ENCODE measurements at regions not wholly inside any gene's neighbourhood (a gene's known extent, or its start where the extent isn't known, plus 50 kb on each side); places are given as distances from the start of the nearest gene placed in this dataset.

DNA sequence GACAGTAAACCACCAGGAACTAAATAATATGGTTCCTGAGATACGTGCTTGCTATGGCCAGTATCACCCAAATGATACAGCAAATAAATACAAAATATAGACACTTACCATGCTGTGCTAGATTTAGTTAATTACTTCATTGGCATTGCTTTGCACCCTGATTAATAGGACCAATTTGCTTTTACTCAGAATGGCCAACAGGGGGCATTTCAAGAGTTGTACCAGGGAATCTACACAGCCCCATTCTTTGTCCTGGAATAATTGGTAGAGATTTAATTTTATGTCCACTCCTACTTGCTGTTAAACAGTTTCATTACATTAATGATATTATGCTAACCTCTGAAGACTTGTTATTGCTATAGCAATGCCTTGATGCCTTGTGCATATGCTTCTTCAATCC is 280.8 kb downstream of the RERGL start:
- ATAC-seq, result no peak
- no peak for TF ChIP-seq ARNTL (CRISPR knock-in tag; IDR thresholded peaks at IDR 0.05; ENCODE audit: borderline replicate concordance, low read depth)
- TF ChIP-seq ZC3H10 (CRISPR knock-in tag; IDR thresholded peaks at IDR 0.05), result no peak
- no peak for TF ChIP-seq TCF4 (CRISPR knock-in tag; IDR thresholded peaks at IDR 0.05; ENCODE audit: borderline replicate concordance)
- TF ChIP-seq, protein P1, sequence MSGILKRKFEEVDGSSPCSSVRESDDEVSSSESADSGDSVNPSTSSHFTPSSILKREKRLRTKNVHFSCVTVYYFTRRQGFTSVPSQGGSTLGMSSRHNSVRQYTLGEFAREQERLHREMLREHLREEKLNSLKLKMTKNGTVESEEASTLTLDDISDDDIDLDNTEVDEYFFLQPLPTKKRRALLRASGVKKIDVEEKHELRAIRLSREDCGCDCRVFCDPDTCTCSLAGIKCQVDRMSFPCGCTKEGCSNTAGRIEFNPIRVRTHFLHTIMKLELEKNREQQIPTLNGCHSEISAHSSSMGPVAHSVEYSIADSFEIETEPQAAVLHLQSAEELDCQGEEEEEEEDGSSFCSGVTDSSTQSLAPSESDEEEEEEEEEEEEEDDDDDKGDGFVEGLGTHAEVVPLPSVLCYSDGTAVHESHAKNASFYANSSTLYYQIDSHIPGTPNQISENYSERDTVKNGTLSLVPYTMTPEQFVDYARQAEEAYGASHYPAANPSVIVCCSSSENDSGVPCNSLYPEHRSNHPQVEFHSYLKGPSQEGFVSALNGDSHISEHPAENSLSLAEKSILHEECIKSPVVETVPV (CRISPR knock-in tag; IDR thresholded peaks at IDR 0.05), result no peak
- TF ChIP-seq, protein P2, sequence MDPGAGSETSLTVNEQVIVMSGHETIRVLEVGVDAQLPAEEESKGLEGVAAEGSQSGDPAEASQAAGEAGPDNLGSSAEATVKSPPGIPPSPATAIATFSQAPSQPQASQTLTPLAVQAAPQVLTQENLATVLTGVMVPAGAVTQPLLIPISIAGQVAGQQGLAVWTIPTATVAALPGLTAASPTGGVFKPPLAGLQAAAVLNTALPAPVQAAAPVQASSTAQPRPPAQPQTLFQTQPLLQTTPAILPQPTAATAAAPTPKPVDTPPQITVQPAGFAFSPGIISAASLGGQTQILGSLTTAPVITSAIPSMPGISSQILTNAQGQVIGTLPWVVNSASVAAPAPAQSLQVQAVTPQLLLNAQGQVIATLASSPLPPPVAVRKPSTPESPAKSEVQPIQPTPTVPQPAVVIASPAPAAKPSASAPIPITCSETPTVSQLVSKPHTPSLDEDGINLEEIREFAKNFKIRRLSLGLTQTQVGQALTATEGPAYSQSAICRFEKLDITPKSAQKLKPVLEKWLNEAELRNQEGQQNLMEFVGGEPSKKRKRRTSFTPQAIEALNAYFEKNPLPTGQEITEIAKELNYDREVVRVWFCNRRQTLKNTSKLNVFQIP (CRISPR knock-in tag; IDR thresholded peaks at IDR 0.05; ENCODE audit: borderline replicate concordance, low read depth), result no peak
- TF ChIP-seq ISL1 (CRISPR knock-in tag; IDR thresholded peaks at IDR 0.05), result no peak
- TF ChIP-seq PPARA (CRISPR knock-in tag; IDR thresholded peaks at IDR 0.05; ENCODE audit: borderline replicate concordance), result no peak
- no peak for TF ChIP-seq OSR1 (CRISPR knock-in tag; IDR thresholded peaks at IDR 0.05)
- TF ChIP-seq ZFP30 (CRISPR knock-in tag; IDR thresholded peaks at IDR 0.05), result no peak
- no peak for TF ChIP-seq CSDC2 (CRISPR knock-in tag; IDR thresholded peaks at IDR 0.05)
- TF ChIP-seq BACH2 (CRISPR knock-in tag; IDR thresholded peaks at IDR 0.05; ENCODE audit: borderline replicate concordance), result no peak
- no peak for TF ChIP-seq GLIS3 (CRISPR knock-in tag; IDR thresholded peaks at IDR 0.05)

DNA sequence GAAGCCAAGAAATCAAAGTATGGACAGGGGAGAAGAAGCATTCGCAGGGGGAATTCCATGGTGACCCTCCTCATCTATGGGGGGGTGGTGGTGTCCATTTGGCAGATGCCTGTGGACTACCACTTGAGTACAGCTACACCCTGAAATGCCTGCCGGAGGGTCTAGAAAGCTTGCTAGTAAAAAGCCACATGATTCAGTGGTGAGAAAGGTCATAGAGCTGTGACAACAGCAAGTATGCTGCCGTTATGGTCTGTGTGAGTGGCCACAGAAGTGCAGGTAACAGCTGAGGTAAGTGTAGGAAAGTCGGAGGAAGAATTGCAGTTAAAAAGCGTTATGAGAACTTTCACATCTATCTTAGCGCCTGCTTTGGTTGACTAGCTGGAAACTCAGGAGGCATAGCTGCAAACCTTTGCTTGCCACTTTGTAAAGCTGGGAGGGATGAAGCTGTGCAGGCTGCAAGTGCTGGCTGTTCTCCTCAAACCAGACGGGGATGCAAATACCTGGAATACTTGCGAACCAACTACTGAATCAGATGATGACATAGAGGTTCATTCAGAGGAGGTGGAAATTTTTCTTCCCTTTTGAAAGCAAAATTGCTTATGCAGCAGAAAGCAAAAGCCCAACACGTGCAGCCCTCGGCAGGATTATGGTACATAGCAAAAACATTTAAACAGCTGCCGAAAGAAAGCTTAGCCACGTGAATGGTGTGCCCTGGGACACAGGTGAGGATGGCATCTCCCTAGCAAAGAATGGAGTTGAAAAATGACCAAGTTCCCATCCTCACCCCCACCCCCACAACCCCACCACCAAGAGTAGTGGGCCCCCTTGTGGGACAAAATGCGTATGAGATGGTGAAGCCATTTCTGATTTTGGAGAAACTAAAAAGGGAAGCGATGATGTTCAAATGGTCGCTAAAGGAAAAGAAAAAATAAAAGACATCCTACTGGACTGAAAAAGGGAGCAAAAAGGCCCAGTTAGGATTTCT is 287.0 kb downstream of the RERGL start:
- no peak for TF ChIP-seq ZNF8 (CRISPR knock-in tag; IDR thresholded peaks at IDR 0.05)
- TF ChIP-seq PPARA (CRISPR knock-in tag; IDR thresholded peaks at IDR 0.05; ENCODE audit: borderline replicate concordance), result no peak
- no peak for TF ChIP-seq RARB (CRISPR knock-in tag; IDR thresholded peaks at IDR 0.05)
- TF ChIP-seq, protein P3, sequence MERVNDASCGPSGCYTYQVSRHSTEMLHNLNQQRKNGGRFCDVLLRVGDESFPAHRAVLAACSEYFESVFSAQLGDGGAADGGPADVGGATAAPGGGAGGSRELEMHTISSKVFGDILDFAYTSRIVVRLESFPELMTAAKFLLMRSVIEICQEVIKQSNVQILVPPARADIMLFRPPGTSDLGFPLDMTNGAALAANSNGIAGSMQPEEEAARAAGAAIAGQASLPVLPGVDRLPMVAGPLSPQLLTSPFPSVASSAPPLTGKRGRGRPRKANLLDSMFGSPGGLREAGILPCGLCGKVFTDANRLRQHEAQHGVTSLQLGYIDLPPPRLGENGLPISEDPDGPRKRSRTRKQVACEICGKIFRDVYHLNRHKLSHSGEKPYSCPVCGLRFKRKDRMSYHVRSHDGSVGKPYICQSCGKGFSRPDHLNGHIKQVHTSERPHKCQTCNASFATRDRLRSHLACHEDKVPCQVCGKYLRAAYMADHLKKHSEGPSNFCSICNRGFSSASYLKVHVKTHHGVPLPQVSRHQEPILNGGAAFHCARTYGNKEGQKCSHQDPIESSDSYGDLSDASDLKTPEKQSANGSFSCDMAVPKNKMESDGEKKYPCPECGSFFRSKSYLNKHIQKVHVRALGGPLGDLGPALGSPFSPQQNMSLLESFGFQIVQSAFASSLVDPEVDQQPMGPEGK (CRISPR knock-in tag; IDR thresholded peaks at IDR 0.05; ENCODE audit: borderline replicate concordance), result no peak
- TF ChIP-seq, protein P1 (CRISPR knock-in tag; IDR thresholded peaks at IDR 0.05), result no peak
- TF ChIP-seq ZFP3 (CRISPR knock-in tag; IDR thresholded peaks at IDR 0.05), result no peak
- TF ChIP-seq TCF4 (CRISPR knock-in tag; IDR thresholded peaks at IDR 0.05; ENCODE audit: borderline replicate concordance), result no peak
- no peak for TF ChIP-seq GLIS3 (CRISPR knock-in tag; IDR thresholded peaks at IDR 0.05)
- TF ChIP-seq TOX (CRISPR knock-in tag; IDR thresholded peaks at IDR 0.05; ENCODE audit: borderline replicate concordance), result no peak
- ATAC-seq, result no peak

DNA sequence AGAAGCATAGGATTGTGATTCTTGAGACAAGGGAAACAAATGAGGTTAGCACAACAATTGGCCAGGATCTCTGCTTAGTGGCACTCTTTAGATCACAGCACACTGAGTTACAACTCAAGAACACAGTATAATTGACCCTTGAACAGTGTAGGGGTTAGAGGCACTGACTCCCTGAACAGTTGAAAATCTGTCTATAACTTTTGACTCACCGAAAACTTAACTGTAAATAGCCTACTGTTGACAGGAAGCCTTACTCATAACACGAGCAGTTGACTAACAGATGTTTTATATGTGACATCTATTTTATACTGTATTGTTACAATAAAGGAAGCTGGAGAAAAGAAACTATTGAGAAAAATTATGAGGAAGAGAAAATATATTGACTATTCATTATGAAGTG is 296.1 kb downstream of the RERGL start:
- TF ChIP-seq, protein P3 (CRISPR knock-in tag; IDR thresholded peaks at IDR 0.05; ENCODE audit: borderline replicate concordance), result no peak
- no peak for TF ChIP-seq SNAI2 (CRISPR knock-in tag; IDR thresholded peaks at IDR 0.05)
- TF ChIP-seq, protein P4, sequence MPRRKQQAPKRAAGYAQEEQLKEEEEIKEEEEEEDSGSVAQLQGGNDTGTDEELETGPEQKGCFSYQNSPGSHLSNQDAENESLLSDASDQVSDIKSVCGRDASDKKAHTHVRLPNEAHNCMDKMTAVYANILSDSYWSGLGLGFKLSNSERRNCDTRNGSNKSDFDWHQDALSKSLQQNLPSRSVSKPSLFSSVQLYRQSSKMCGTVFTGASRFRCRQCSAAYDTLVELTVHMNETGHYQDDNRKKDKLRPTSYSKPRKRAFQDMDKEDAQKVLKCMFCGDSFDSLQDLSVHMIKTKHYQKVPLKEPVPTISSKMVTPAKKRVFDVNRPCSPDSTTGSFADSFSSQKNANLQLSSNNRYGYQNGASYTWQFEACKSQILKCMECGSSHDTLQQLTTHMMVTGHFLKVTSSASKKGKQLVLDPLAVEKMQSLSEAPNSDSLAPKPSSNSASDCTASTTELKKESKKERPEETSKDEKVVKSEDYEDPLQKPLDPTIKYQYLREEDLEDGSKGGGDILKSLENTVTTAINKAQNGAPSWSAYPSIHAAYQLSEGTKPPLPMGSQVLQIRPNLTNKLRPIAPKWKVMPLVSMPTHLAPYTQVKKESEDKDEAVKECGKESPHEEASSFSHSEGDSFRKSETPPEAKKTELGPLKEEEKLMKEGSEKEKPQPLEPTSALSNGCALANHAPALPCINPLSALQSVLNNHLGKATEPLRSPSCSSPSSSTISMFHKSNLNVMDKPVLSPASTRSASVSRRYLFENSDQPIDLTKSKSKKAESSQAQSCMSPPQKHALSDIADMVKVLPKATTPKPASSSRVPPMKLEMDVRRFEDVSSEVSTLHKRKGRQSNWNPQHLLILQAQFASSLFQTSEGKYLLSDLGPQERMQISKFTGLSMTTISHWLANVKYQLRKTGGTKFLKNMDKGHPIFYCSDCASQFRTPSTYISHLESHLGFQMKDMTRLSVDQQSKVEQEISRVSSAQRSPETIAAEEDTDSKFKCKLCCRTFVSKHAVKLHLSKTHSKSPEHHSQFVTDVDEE (CRISPR knock-in tag; IDR thresholded peaks at IDR 0.05), result no peak
- no peak for TF ChIP-seq ISL1 (CRISPR knock-in tag; IDR thresholded peaks at IDR 0.05)
- no peak for TF ChIP-seq ZNF565 (CRISPR knock-in tag; conservative IDR thresholded peaks at IDR 0.05; ENCODE audit: low read depth)
- TF ChIP-seq TOX (CRISPR knock-in tag; IDR thresholded peaks at IDR 0.05; ENCODE audit: borderline replicate concordance), result no peak
- no peak for TF ChIP-seq PPARA (CRISPR knock-in tag; IDR thresholded peaks at IDR 0.05; ENCODE audit: borderline replicate concordance)
- ATAC-seq, result no peak
